Neuronal stem cell (in vitro differentiated cells): ENCODE measurements at regions not wholly inside any gene's neighbourhood (a gene's known extent, or its start where the extent isn't known, plus 50 kb on each side); places are given as distances from the start of the nearest gene placed in this dataset.

Source experiments
- DNase-seq: peaks from one replicate; pipeline ENCODE4 v3.0.0-alpha.2; 2013; ENCODE audit warnings: low spot score
- H2AFZ ChIP-seq: one replicate; pipeline ENCODE4 v1.6.1; 2013; ENCODE audit warnings: mild to moderate bottlenecking, low read length, inconsistent platforms
- H2AK5ac ChIP-seq: 2 replicates; pipeline ENCODE4 v1.6.1; 2013; ENCODE audit warnings: low read depth, mild to moderate bottlenecking, inconsistent platforms, low read length, moderate library complexity, mixed read lengths
- H2BK120ac ChIP-seq: 2 replicates; pipeline ENCODE4 v1.6.1; 2013; ENCODE audit warnings: low read depth, mild to moderate bottlenecking, inconsistent platforms, low read length, moderate library complexity, mixed read lengths
- H2BK12ac ChIP-seq: one replicate; pipeline ENCODE4 v1.6.1; 2013; ENCODE audit warnings: low read length, inconsistent platforms
- H2BK15ac ChIP-seq: 2 replicates; pipeline ENCODE4 v1.6.1; 2013; ENCODE audit warnings: mild to moderate bottlenecking, low read length, inconsistent platforms, mixed read lengths
- H2BK5ac ChIP-seq: one replicate; pipeline ENCODE4 v1.6.1; 2013; ENCODE audit warnings: inconsistent platforms, mild to moderate bottlenecking, low read length, moderate library complexity
- H3K14ac ChIP-seq: one replicate; pipeline ENCODE4 v1.6.1; 2013; ENCODE audit warnings: low read length, inconsistent platforms
- H3K18ac ChIP-seq: 2 replicates; pipeline ENCODE4 v1.6.1; 2013; ENCODE audit warnings: low read length, inconsistent platforms
- H3K23ac ChIP-seq: 2 replicates; pipeline ENCODE4 v1.6.1; 2013; ENCODE audit warnings: low read depth, mild to moderate bottlenecking, mixed read lengths, low read length, inconsistent platforms; ENCODE audit not compliant: poor library complexity
- H3K27ac ChIP-seq: replicated peaks from 3 replicates; pipeline ENCODE4 v1.5.1; 2013; ENCODE audit warnings: low read length, inconsistent platforms
- H3K27me3 ChIP-seq, 3 experiments: 2 replicates each; pipeline ENCODE4 v1.6.1; 2013; ENCODE audit warnings: low read length in 3 of 3, mild to moderate bottlenecking in 2 of 3, inconsistent platforms in 1 of 3, low read depth in 1 of 3, mixed read lengths in 1 of 3, moderate library complexity in 1 of 3; ENCODE audit not compliant: control insufficient read depth in 3 of 3, insufficient read depth in 3 of 3
- H3K36me3 ChIP-seq, 2 donors: replicated peaks in 1 of 2; 2 replicates each; pipeline ENCODE4 v1.6.1; 2013; ENCODE audit warnings: low read length in 2 of 2; ENCODE audit not compliant: control insufficient read depth in 2 of 2, insufficient read depth in 2 of 2
- H3K4ac ChIP-seq: 2 replicates; pipeline ENCODE4 v1.6.1; 2013; ENCODE audit warnings: inconsistent platforms, mild to moderate bottlenecking, low read length, moderate library complexity
- H3K4me1 ChIP-seq, 2 donors: 1 replicate in 1 of 2; 2 replicates in 1 of 2; pipeline ENCODE4 v1.6.1; 2013; ENCODE audit warnings: low read length in 2 of 2, low read depth in 1 of 2; ENCODE audit not compliant: control insufficient read depth in 2 of 2, insufficient read depth in 1 of 2
- H3K4me2 ChIP-seq: one replicate; pipeline ENCODE4 v1.6.1; 2013; ENCODE audit warnings: mild to moderate bottlenecking, low read length, inconsistent platforms; ENCODE audit not compliant: insufficient read depth, poor library complexity, severe bottlenecking
- H3K4me3 ChIP-seq, 2 donors: 2 replicates each; pipeline ENCODE4 v1.5.1; 2013; ENCODE audit warnings: low read length in 2 of 2, mild to moderate bottlenecking in 2 of 2, inconsistent platforms in 1 of 2, moderate library complexity in 1 of 2
- H3K79me1 ChIP-seq: one replicate; pipeline ENCODE4 v1.6.1; 2013; ENCODE audit warnings: low read depth, mild to moderate bottlenecking, inconsistent platforms, low read length, moderate library complexity
- H3K9ac ChIP-seq: one replicate; pipeline ENCODE4 v1.6.1; 2013; ENCODE audit warnings: mild to moderate bottlenecking, low read depth, low read length, inconsistent platforms; ENCODE audit not compliant: poor library complexity
- H3K9me3 ChIP-seq, 2 donors: replicated peaks in 1 of 2; 2 replicates each; pipeline versions ENCODE3 to v1.6.1; 2013; ENCODE audit warnings: low read length in 2 of 2, mild to moderate bottlenecking in 2 of 2, inconsistent platforms in 1 of 2, low read depth in 1 of 2, mixed read lengths in 1 of 2, moderate library complexity in 1 of 2; ENCODE audit not compliant: control insufficient read depth in 2 of 2, insufficient read depth in 1 of 2
- H4K8ac ChIP-seq: one replicate; pipeline ENCODE4 v1.6.1; 2013; ENCODE audit warnings: low read depth, mild to moderate bottlenecking, inconsistent platforms, low read length, moderate library complexity
- H4K91ac ChIP-seq: one replicate; pipeline ENCODE4 v1.6.1; 2013; ENCODE audit warnings: low read length, low read depth, mild to moderate bottlenecking, inconsistent platforms; ENCODE audit not compliant: poor library complexity
- WGBS, 2 donors: extraction: QIAGEN DNeasy Blood & Tissue Kit; methylation state at CpG; one replicate each; pipeline ENCODE4 v1.1.7; 2013; ENCODE audit warnings: missing lambda C conversion rate in 2 of 2, mixed read lengths in 1 of 2; ENCODE audit not compliant: insufficient read length in 2 of 2, insufficient replicate concordance in 1 of 2; ENCODE audit errors: extremely low coverage in 2 of 2; 5-methylcytosine and 5-hydroxymethylcytosine counted together

DNA sequence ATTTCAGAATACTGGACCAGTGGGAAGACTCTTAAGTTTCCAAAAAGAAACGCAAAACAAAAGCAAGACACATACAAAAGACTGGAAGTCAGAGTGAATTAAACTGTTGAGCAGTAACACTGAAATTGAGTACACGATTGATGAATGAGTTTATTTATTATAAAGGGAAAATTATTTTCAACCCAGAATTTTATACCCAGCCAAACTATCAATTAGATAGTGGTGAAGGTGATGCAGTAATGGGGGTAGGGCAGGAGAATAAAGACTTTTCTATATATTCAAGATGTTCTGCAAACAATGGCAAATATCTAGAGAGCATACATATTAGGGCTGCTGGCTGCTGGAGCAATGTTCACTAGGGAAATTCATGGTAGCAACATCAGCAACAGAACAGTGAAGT is 143.7 kb upstream of the NPVF start:
- Histone ChIP-seq H3K4me3 (no peak overlapping the region), H2AFZ (no peak overlapping the region), H2AK5ac (no peak overlapping the region), H3K18ac (no peak overlapping the region), H3K14ac (no peak overlapping the region), H3K23ac (no peak overlapping the region), H3K27me3 (peaks cover 0 to 19% (median 0%) of the 10 kb centered on the region in 3 experiments), H3K79me1 (no peaks in the 10 kb centered on the region), H4K8ac (no peak overlapping the region), H2BK15ac (no peak overlapping the region), H4K91ac (no peak overlapping the region), H3K9ac (no peak overlapping the region), H3K9me3 (peaks cover 0 to 2% of the 10 kb centered on the region in 2 donors), H3K27ac (no peak overlapping the region), H3K4ac (no peak overlapping the region), H3K4me1 (no peaks in the 10 kb centered on the region), H3K4me2 (no peak overlapping the region), H3K36me3 (no peaks in the 10 kb centered on the region), H2BK5ac (no peak overlapping the region), H2BK12ac (no peak overlapping the region), H2BK120ac (no peak overlapping the region)
- no peak for DNase-seq
- no CpG with 5 or more reads among the region's 2 CpGs for WGBS, 2 donors

GRCh38 chr7:25375805-25376600 is 147.7 kb upstream of the NPVF start:
- Histone ChIP-seq H2AK5ac (no peak overlapping the region), H3K9me3 (peaks cover 0 to 2% of the 10 kb centered on the region in 2 donors), H2BK5ac (no peak overlapping the region), H3K79me1 (no peaks in the 10 kb centered on the region), H3K27ac (no peak overlapping the region), H3K9ac (no peak overlapping the region), H3K36me3 (no peaks in the 10 kb centered on the region), H3K4me1 (no peaks in the 10 kb centered on the region), H4K91ac (no peak overlapping the region), H3K4ac (no peak overlapping the region), H2AFZ (no peak overlapping the region), H3K18ac (no peak overlapping the region), H3K27me3 (peaks cover 0 to 5% (median 0%) of the 10 kb centered on the region in 3 experiments), H3K4me3 (no peak overlapping the region), H2BK120ac (no peak overlapping the region), H4K8ac (no peak overlapping the region), H3K14ac (no peak overlapping the region), H3K23ac (no peak overlapping the region), H2BK12ac (no peak overlapping the region), H3K4me2 (no peak overlapping the region), H2BK15ac (no peak overlapping the region)
- WGBS, 2 donors: no CpG with 5 or more reads among the region's 3 CpGs
- DNase-seq: no peak

- H3K4me3 ChIP-seq: no peak overlapping the region
- no peak for DNase-seq
- H4K8ac ChIP-seq: no peak overlapping the region
- H3K23ac ChIP-seq: no peak overlapping the region
- no peak overlapping the region for H2AFZ ChIP-seq
- H2BK12ac ChIP-seq: no peak overlapping the region
- no peaks in the 10 kb centered on the region for H3K79me1 ChIP-seq
- no peak overlapping the region for H2AK5ac ChIP-seq
- no peaks in the 10 kb centered on the region for H3K9me3 ChIP-seq
- H3K4me1 ChIP-seq: no peaks in the 10 kb centered on the region
- peaks cover 0 to 9% (median 0%) of the 10 kb centered on the region in 3 experiments for H3K27me3 ChIP-seq
- H3K9ac ChIP-seq: no peak overlapping the region
- no peak overlapping the region for H3K14ac ChIP-seq
- no peak overlapping the region for H3K4ac ChIP-seq
- H3K4me2 ChIP-seq: no peak overlapping the region
- H2BK5ac ChIP-seq: no peak overlapping the region
- no CpG with 5 or more reads among the region's 5 CpGs for WGBS, 2 donors
- H3K27ac ChIP-seq: no peak overlapping the region
- H3K36me3 ChIP-seq: no peaks in the 10 kb centered on the region
- H2BK15ac ChIP-seq: no peak overlapping the region
- H3K18ac ChIP-seq: no peak overlapping the region
- H4K91ac ChIP-seq: no peak overlapping the region
- H2BK120ac ChIP-seq: no peak overlapping the region
Measured at GRCh38 chr7:25379351-25380300, 151.3 kb upstream of the NPVF start.
